Femur (tissue), 1 donor: ENCODE measurements at regions not wholly inside any gene's neighbourhood (a gene's known extent, or its start where the extent isn't known, plus 50 kb on each side); places are given as distances from the start of the nearest gene placed in this dataset.

Experiments used
- DNase-seq: peaks from one replicate; pipeline ENCODE4 v3.0.0-alpha.2; 2017

DNA sequence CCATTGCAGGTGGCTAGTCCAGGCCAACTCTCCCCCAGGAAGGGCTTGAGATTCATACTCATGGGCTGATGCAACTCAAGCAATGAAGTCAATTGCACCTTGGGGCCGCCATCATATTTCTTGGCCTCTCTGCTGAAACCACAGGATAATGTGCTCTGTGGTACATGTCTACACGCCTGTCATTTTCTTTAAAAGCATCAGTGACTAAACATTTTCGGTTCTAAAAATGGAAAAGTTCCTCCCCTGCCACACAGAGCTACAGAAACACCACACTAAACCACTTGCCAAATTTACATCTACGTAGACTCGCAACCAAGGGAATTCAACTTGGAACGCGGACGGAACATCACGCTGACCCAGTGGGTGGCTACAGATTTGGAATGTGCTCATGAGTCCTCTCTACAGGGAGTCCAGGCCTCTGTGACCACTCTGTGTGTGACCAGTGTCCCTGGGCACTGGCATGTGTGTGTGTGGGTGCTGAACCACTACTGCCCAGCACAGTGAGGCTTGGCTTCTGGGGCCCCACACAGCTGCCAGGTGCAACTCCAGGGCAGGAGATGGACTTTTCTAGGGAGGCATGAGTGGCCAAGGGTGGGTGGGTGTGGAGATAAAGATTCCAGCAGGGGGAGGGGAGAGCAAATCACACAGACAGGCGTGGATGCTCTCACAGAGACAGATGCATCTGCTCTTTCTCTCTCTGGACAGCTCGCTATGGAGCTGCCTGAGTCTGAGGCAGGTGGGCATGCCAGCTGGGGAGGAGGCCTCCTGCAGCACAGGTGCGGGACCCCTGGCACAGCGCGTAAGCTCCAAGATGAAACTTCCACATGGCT, 261.9 kb downstream of the CTTN start:
- DNase-seq = no peak

DNA sequence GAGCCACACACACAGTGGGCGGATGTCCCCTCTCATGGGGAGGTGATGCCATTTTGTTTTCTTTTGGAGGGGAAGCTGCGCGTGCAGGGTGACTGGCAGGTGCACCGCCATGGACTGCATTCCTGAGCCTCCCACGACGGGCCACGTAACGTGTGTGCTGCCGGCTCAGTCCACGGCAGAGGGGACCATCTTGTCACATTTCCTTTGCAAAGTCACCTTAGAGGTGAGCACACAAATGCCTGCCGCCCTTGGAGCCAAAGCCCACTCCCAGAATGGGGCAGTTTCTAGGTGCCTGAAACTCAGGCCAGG, 262.5 kb downstream of the CTTN start:
- no peak for DNase-seq

DNA sequence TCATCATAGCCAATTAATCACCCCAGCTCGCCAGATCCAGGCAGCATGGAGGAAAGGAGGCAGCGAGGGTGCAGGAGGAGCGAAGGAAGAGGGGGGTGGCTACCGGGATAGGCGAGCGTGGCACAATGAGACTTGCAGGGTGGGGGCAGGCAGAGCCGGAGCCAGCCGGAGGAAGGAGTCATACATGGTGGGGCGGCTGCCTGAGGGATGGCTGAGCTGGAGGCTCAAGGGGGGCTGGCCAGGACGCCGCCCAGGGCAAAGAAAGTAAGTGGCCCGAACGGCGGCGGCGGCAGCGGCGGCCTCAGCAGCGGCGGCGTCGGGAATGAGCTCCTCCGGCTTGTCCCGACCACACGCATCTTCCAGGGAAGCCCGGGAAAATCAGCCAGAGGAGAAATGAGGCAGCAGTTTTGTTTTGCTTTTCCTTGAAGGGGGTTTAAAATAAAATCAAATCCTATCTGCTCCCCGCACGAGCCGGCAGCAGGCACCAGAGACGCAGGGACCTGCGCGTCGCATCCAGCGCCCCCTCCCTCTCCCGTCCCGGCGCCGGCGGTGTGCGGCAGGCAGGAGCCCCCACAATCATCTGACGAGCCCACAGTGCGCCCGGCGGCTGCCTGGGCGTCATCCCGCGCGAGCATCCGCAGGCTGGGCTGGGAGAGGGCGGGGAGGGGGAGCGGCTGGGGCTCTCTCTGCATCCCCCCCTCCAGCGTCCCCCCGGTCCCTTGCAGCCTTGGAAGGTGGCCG, 263.6 kb downstream of the CTTN start:
- no peak for DNase-seq

DNA sequence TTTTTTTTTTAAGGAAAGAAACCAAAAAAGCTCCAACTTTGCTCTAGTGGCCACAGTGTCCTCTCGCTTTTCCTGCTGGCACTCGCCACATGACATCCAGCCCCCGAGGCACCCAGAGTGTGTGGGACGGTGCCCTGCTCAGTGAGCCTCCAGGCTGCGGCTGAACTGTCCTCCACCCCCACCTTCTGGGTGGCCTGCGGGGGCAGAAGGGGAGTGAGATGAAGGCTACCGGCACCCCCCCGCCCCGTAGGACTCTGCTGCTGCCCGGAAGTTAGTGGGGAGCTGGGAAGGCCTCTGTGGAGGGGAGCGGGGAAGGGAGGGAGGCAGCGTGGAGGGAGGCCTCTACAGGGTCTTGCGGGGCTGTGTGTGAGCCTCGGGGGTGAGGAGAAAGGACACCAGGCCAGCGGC, 264.4 kb downstream of the CTTN start:
- DNase-seq = no peak

DNA sequence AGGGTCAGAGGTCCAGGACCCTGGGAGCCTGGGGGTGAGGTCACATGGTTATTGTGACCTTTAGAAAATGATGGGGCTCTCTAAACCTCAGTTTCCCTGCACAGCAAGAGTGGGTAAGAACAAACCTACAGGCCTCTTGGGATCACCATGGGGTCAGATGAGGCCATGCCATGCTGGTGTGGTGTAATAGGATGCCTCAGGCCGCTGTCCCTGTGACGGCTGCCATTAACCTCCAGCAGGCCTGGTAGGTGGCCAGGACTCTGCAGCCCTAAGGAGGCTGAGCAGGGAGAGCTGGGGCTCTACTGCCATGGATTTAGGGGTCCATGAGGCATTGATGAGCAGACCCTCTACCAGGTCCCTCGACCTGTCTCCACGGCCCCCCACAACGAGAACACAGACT, 265.5 kb downstream of the CTTN start:
- no peak for DNase-seq

DNA sequence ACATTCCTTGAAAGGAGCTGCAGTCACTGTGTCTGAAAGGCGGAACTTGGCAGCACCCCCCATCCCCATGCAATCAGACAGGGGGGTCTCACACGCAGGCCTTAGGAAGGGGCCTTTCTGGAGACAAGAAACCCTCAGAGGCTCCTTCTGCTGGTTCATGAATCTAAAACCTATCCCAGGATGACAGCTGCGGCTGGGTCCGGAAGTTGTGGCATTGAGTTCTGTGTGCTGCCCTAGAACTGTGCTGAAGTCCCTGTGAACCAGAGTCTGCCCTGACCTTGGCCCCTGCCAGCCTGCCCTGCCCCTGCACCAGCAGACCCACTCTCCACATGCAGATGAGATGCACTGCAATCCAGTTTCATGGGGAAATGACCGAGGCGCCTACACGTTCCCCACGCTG, 268.0 kb downstream of the CTTN start:
- no peak for DNase-seq

DNA sequence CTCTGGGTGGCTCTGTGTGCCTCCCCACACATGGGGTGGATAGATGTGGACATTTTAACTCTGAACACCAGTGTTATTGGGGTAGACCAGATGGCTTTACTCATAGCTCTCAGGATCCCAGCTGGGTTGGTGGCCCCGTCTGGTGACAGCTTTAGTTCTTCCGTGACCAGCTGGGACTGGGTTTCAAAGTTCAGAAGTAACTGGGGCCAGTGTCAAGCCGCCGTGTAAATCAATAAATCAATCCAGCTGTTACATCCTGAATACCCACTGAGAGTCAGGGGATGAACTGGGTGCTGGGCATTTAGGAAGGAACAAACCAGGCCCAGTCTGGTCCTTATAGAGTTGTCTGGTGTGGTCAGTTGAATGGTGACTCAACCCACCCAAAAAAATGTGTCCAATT, 269.4 kb downstream of the CTTN start:
- DNase-seq = no peak

DNA sequence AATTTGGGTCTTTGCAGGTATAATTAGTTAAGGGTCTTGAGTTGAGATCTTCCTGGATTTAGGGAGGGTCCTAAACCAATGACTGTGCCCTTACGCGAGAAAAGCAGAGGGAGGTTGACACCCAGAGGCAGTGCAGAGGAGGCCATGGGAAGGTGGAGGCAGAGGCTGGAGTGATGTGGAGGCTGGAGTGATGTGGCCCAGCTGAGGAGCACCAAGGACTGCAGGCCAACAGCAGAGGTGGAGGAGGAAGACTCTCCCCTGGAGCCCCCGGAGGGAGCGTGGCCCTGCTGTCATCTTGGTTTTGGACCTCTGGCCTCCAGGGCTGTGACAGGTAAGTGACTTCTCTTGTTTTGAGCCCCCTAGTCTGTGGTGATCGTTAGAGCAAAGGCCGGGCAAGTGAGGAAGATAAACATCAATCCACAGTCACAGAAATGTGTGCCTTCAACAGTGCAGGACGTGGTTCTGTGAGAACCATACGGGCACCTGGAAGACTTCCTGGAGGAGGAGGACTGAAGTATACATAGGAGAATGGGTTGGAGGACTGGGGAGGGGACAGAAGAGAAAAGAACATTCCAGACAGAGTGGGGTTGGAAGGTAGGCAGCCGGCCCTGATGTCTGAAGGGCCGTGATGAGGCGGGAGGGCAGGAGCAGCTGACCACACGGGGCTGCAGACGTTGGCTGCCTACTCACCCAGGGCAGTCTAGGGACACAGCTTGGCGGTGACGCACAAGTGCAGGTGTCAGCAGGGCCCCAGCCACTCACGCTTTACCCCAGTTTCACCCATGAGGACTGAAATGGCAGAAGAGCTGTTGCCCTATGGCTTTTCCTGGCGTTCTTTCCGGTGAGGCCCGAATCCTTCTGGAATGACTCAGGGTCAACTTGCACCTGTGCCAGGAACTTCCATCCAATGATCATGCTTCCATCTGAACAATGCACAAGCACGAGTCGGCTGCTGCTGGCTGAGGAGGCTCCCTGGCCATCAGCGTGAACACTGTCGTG, 270.2 kb downstream of the CTTN start:
- DNase-seq = no peak

DNA sequence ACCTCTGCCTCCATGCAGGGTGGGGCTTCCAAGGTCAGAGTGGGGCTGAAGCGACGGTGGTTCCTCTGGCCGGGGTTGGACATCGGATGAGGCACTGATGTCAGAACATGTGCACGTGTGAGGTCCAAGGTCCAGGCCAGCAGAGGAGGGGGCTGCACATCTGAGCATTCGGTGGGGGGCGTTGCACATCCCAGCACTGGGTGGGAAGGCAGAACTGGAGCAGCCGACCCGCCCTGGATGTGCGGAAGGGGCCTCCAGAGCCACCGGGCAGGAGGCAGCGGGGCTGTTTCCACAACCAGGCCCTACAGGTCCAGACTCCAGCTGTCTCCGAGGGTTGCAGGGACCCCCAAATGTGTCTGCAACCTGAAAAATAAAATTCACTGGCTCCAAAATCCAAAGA, 271.0 kb downstream of the CTTN start:
- DNase-seq = no peak

DNA sequence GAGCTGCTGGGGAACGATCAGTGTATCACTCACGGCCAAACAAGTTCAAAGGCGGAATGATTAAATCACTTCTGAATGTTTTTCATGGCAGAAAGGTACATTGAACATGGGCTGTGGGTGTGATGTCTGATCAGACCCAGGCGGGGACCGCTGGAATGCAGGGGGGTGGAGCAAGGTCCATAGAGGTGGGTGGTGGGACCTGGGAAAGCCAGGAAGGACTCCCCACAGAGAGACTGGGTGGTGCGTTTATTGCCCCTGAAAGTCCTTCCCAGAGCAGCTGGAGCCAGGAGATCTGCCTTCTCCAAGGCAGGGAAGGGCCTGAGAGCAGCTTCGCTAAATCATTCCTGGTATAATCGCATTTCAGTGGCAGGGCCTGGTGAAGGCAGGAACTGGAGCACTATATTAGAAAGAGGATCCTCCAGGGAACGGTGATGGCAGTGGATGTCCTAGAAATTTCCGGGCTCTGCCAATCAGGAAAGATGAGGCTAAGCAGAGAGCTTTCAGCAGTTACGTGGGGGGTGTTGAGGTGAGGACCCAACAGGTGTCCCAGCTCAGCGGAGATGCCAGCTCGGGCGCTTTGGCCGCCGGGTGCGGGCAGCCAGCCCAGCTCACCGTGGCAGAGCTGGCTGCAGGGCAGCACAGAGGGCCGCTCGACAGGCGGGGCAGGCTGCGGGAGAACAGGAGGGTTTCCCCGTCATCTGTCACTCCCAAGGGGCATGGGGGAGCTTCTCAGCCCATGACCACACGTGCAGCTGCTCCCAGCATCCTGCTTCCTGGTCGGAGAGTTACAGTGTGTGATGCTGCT, 271.7 kb downstream of the CTTN start:
- no peak for DNase-seq

DNA sequence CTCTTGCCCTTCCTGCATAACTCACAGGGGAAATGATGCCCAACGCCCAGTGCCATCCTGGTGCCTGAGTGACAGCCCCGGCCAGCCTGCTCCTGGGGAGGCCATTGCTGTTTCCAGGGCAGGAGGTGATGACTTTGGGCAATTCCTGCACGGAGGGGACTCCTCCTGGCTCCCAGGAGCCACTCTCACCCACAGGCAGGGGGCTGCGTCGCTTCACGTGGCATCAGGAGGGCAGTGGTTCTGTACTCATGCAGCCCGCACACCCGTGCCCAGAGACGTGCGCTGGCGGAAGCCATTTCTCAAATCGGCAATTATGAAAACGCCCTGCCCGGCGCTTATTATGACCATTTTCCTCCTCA, 272.3 kb downstream of the CTTN start:
- no peak for DNase-seq

DNA sequence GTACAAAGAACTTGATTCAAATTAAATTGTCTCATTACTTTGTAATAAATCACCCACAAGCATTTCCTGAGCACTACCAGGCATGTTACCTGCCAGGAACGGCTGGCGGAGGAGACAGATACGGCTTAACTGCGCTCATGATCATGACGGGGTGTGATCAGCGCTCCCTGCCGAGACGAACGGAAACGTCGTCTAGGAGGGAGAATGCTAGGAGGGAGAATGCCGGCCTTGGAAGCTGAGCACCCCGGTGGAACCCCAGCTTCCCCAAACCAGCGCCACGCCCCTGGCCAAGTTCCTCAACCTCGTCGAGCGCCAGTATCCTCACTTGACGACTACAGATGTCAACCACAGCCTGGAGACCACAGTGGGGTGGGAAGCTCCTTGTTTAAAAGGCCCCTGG, 272.8 kb downstream of the CTTN start:
- no peak for DNase-seq

DNA sequence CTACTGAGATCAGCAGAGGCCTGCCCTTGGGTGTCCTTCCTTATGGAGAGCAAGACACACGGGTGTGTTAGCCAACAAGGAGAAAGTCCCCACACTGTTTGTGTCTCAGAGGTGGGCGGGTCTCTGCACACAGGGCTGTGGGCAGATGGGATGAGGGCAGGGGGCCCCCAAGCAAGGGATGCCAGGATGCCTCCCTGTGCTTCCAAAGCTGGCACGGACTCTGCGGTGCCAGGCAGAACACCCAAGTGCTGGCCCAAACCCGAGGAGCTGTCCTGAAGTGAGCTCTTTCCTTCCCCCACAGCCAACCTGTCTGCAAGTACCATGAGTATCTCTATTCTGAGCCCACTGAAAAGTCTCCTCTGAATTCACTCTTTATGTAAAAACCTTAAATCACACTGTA, 273.3 kb downstream of the CTTN start:
- DNase-seq = no peak

DNA sequence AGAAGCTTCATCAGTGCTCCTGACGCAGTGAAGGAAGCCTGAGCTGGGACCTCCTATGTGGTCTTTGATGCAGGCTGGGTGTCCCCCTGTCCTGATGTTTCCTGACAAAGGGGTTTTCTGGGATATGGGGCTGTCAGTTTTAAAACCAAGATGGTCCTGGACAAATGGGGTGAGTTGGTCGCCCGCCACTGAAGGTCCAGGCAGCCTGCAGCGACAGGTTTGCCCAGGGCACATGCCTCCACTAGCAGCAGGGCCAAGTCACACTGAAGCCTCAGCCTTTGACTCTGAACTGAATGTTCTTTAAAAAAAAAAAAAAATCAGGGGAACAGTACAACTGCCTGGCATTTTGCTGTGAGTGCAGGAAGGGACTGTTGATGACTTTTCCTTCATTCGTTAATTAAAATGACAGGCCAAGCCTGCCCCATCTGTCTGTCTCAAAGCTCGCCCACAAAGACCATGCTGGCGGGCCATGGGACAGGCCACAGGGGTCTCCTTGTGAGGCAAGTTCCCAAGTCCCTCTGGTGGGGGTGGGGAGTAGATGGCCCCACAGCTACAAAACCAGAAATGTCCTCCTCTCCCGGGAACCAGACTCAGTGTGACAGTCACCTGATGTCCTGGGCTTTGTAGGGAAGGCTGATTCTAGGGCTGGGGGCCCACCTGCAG, 274.8 kb downstream of the CTTN start:
- DNase-seq = no peak

DNA sequence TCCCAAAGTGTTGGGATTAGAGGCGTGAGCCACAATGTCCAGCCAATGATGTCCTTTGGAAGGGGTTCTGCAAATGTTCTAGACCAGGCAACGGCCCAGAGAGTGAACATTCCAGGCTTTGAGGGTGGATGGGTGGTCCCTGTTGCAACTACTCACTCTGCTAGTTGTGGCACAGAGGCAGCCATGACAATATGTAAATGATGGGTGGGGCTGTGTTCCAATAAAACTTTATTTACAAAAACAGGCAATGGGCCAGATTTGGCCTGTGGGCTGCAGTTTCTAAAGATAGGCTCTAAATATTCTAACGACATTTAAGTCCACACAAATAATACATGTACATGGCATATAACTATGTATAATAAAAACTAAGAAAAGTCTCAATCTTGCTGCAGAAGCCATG, 276.3 kb downstream of the CTTN start:
- DNase-seq = no peak

DNA sequence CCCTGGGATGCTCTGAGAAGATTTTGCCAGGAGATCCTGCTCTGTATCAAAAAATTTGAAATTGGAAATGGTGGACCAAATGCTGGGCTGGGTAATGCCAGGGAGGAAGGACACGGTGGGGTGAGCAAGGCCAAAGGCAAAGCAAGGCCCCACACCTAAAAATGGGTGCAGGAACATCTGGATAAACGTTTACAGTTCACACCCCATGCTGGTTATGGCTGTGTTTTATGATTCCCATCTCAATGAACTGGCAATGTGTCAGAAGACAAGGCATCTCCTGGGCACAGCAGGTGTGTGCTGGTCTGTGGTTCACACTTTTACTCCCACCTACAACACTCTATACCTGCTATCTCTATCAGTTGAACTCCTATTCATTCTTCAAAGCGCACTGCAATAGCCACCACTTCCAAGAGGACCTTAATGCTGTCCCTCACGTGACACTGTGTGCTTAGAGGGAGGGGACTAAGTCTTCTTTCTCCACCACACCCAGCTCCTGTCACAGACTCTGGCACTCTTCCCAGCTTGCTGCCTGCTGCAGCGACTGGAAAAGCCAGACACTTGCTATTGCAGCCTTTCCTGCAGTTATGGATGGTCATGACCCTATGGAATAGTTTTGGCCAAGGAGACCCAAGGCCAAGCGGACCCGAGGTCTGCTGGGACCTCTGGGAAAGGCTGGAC, 277.5 kb downstream of the CTTN start:
- no peak for DNase-seq

DNA sequence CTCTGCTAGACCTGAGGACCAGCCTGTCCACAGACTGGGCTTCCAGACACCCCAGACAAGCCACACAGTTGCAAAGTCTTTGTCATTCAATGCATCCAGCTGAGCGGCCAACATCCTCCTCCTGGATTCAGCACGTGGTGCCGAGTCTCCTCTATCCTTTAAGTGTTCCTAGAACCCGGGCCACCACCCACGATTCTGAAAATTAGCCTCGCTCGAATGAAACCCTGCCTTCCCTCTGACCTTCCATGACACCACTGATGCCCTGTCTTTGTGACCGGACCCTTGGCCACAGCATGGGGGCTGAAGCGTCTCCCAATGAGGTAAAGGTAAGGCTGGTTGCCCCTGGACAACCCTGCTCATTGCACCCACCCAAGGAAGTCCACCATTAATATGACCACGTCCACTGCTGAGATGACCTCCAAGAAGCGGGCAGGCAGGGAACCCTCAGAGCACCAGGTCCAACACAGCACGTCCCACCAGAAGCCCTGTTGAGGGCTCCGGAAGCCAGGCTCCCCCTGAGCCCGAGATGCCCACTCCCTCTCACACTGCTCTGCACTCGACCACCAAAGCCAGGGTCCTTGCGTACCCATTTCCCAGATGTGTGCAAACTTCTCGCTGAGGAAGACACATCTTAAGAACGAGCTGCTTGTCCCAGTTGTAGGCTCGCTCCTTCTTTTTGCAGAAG, 279.0 kb downstream of the CTTN start:
- DNase-seq = no peak

DNA sequence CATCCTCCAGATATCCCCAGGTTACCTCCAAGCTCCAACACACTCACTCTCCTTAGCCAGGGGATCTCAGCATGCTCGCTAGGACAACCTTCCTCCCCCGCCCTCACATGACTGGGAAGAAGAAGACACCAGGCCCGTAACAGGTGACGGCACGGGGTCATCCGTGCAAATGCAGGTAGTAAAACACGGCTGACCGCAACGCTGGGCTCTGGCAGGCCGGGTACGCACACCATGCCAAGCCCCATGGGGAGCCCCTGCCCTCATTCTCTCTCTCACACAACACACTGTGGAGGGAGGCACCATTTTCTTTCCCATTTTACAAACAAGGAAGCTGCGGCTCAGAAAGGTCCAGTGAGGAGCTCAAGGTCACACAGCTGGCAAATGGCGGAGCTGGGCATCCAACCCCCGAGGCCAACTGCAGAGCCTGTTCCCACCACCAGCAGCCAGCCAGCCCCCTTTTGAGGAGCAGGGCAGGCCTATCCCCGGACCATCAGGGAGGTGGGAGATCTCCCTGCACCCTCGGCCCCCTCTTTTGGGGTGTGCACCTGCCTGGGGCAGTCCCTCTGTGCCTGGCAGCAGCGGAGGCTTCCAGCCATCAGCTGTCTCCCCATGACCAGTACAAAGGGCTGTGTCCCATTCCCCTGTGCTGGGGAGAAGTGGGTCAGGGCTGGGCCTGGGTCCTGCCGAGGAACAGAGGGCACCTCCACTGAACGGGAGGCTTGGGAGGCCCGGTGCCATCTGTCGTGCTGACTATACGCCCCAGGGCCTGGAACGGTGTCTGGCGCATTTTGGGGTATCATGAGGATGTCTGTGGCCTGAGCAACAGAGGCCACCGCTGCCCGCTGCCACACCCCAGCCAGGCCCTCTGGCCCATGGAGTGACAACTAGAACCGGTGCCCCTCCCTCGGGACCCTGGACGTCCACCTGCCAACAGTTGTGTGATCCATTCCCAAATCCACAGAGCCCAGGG, 280.9 kb downstream of the CTTN start:
- DNase-seq = no peak

DNA sequence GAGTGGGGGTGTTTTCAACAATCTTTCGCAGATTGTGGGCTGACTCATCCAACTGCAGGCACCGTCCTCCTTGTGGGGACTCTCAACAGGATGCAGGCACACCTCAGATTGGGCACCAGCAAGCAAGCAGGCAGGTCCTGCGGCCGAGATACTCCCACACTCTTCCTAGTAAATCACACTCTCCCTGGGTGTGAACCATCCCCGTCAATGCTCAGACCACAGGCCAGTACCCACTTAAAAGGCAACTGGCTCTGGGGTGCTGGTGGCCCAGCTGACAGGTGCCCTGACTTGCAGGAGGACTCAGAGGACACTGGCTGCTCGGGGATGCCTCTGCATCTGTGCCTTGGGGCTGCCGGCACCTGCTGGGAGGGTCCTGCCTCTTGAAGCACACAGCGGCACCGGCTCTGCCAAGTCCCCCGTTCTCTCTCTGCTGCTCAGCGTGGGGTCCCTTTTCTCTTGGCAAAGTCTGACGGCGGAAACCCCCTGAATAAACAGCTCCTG, 282.5 kb downstream of the CTTN start:
- no peak for DNase-seq
